Naive thymus-derived CD4-positive, alpha-beta T cell (primary cell): ENCODE measurements at regions not wholly inside any gene's neighbourhood (a gene's known extent, or its start where the extent isn't known, plus 50 kb on each side); places are given as distances from the start of the nearest gene placed in this dataset.
"Not testable (repeated sequence)": the region's sequence is repeated elsewhere in the genome, so short reads cannot be mapped to it uniquely, and the experiment has no call there.

Source experiments
- ATAC-seq: fragments of 150-1000 bp; cut with Tn5 transposase; 2 replicates; pipeline ENCODE4 v1.10.0; 2021; ENCODE audit warnings: mild to moderate bottlenecking, moderate library complexity
- CTCF ChIA-PET: fragments of 350-600 bp; sonication (Branson Sonifier 250); formaldehyde crosslinking; loops from one replicate; lab custom pipeline; 2021; ENCODE audit warnings: antibody characterized with exemption; lab: Charles Lee
- POLR2A ChIA-PET: fragments of 350-600 bp; sonication (Branson Sonifier 250); formaldehyde crosslinking; loops from one replicate; lab custom pipeline; 2021; ENCODE audit warnings: antibody characterized with exemption, inconsistent platforms; lab: Charles Lee
- DNase-seq, 9 donors: peaks; one replicate each; pipeline versions ENCODE4 v3.0.0 to v3.0.0-alpha.2; 2020 to 2022; ENCODE audit warnings: mixed read lengths in 1 of 9
- H3K27ac ChIP-seq: one replicate; pipeline ENCODE4 v1.7.0; 2013; ENCODE audit warnings: mild to moderate bottlenecking, low read depth, low read length, moderate library complexity
- H3K27me3 ChIP-seq, 2 donors: one replicate each; pipeline ENCODE4 v1.7.0; 2013; ENCODE audit warnings: low read length in 2 of 2, mild to moderate bottlenecking in 2 of 2, moderate library complexity in 2 of 2; ENCODE audit not compliant: control insufficient read depth in 2 of 2, insufficient read depth in 2 of 2
- H3K36me3 ChIP-seq, 3 experiments: 1 replicate in 2 of 3; 2 replicates in 1 of 3; pipeline ENCODE4 v1.7.0; 2013; ENCODE audit warnings: low read length in 3 of 3, mild to moderate bottlenecking in 3 of 3, moderate library complexity in 1 of 3; ENCODE audit not compliant: insufficient read depth in 3 of 3, control insufficient read depth in 2 of 3
- H3K4me1 ChIP-seq, 2 donors: one replicate each; pipeline ENCODE4 v1.7.0; 2013; ENCODE audit warnings: low read length in 2 of 2, mild to moderate bottlenecking in 2 of 2, moderate library complexity in 1 of 2; ENCODE audit not compliant: control insufficient read depth in 2 of 2, insufficient read depth in 2 of 2
- H3K4me3 ChIP-seq: 2 replicates; pipeline ENCODE4 v1.7.0; 2013; ENCODE audit warnings: mild to moderate bottlenecking, low read length
- H3K9me3 ChIP-seq, 3 experiments: 1 replicate in 2 of 3; 2 replicates in 1 of 3; pipeline ENCODE4 v1.7.0; 2013; ENCODE audit warnings: low read length in 3 of 3; ENCODE audit not compliant: control insufficient read depth in 2 of 3
- H3K27ac Mint-ChIP-seq, 9 donors: one replicate each; pipeline ENCODE4 v1.8.0; 2020 to 2022; ENCODE audit warnings: mixed read lengths in 9 of 9, mild to moderate bottlenecking in 8 of 9, moderate library complexity in 5 of 9, inconsistent platforms in 2 of 9
- H3K27me3 Mint-ChIP-seq, 5 donors: one replicate each; pipeline ENCODE4 v1.8.0; 2021 to 2022; ENCODE audit warnings: mixed read lengths in 5 of 5, mild to moderate bottlenecking in 1 of 5
- H3K36me3 Mint-ChIP-seq, 5 donors: one replicate each; pipeline ENCODE4 v1.8.0; 2020 to 2022; ENCODE audit warnings: mixed read lengths in 5 of 5, mild to moderate bottlenecking in 3 of 5, inconsistent platforms in 1 of 5
- H3K4me1 Mint-ChIP-seq, 7 donors: one replicate each; pipeline ENCODE4 v1.8.0; 2020 to 2022; ENCODE audit warnings: mixed read lengths in 7 of 7, mild to moderate bottlenecking in 3 of 7, inconsistent platforms in 1 of 7
- H3K4me3 Mint-ChIP-seq, 10 donors: one replicate each; pipeline ENCODE4 v1.8.0; 2020 to 2022; ENCODE audit warnings: mild to moderate bottlenecking in 10 of 10, mixed read lengths in 10 of 10, moderate library complexity in 6 of 10, inconsistent platforms in 2 of 10
- H3K9me3 Mint-ChIP-seq, 11 donors: one replicate each; pipeline ENCODE4 v1.8.0; 2020 to 2022; ENCODE audit warnings: mixed read lengths in 11 of 11, mild to moderate bottlenecking in 4 of 11, inconsistent platforms in 1 of 11, moderate library complexity in 1 of 11
- intact Hi-C, 2 donors: fragments of 100-400 bp; cut with micrococcal nuclease; formaldehyde crosslinking; loops; one replicate each; pipeline ENCODE4 v1.15.1; 2023

DNA sequence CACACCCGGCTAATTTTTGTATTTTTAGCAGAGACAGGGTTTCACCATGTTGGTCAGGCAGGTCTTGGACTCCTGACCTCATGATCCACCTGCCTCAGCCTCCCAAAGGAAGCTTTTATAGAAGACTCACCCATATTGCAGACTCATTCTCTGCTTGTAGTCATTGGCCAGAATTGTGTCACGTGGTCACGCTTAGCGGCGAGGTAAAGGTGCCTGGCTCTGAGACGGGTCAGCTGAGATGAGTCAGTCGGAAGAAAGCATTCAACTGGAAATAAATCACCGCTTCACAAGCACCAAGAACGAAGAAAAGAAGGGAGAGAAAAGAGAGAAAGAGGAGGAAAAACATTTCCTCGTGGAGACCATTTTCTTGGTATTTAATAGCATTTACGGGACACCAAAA is 218.8 kb upstream of the NOCT start:
- Histone ChIP-seq H3K27ac (no peak overlapping the region), H3K9me3 (no peaks in the 10 kb centered on the region), H3K4me1 (no peaks in the 10 kb centered on the region), H3K36me3 (no peaks in the 10 kb centered on the region), H3K27me3 (no peaks in the 10 kb centered on the region), H3K4me3 (no peak overlapping the region)
- ATAC-seq (no peak), DNase-seq (no peak)
- intact Hi-C loops, result no loop called here
- peaks cover 0 to 6% (median 1%) of the 10 kb centered on the region in 11 donors for H3K9me3 Mint-ChIP-seq
- H3K27ac Mint-ChIP-seq, result no peak overlapping the region
- no peak overlapping the region for H3K4me3 Mint-ChIP-seq
- peaks cover 2 to 30% (median 16%) of the 10 kb centered on the region in 5 donors for H3K27me3 Mint-ChIP-seq
- no peaks in the 10 kb centered on the region for H3K36me3 Mint-ChIP-seq
- ChIA-PET POLR2A (no interaction called here), CTCF (no interaction called here)
- peaks cover 0 to 2% (median 0%) of the 10 kb centered on the region in 7 donors for H3K4me1 Mint-ChIP-seq

DNA sequence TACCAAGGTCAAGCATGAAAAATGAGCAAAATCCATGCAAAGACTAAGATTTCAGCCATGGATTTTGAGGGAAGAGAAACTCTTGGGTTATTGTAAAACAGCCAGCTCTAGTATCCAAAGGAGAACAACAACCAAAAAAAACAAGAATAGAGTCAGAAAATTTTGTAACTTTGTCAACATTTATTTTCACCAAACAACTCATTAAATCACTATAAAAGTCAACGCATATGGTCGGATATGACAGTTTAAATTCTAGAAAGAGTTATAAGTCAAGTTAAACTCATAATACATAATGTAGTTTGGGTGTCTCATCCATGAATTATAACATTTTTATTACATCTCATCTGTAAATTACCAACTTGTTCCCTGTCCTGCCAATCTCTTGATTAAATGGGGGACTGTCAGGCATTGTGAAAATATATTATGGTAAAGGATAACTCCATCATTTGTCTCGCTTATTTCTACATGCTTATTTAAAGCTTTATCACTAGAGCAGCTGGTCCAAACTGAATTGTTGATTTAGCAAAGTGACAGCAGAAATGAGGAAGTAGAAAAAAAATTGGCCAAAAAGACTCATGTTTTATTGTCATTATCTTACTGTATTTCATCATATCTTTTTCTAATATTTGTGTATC is 224.8 kb upstream of the NOCT start:
- ChIA-PET CTCF (no interaction called here), POLR2A (no interaction called here)
- H3K27ac Mint-ChIP-seq, result no peak overlapping the region
- Histone ChIP-seq H3K4me3 (no peak overlapping the region), H3K4me1 (no peaks in the 10 kb centered on the region), H3K27ac (no peak overlapping the region), H3K9me3 (no peaks in the 10 kb centered on the region), H3K27me3 (no peaks in the 10 kb centered on the region), H3K36me3 (no peaks in the 10 kb centered on the region)
- intact Hi-C loops, result no loop called here
- peaks cover 0 to 5% (median 0%) of the 10 kb centered on the region in 11 donors for H3K9me3 Mint-ChIP-seq
- DNase-seq (no peak), ATAC-seq (no peak)
- H3K4me1 Mint-ChIP-seq, result no peaks in the 10 kb centered on the region
- no peaks in the 10 kb centered on the region for H3K36me3 Mint-ChIP-seq
- no peak overlapping the region for H3K4me3 Mint-ChIP-seq
- H3K27me3 Mint-ChIP-seq, result peaks cover 0 to 26% (median 2%) of the 10 kb centered on the region in 5 donors

DNA sequence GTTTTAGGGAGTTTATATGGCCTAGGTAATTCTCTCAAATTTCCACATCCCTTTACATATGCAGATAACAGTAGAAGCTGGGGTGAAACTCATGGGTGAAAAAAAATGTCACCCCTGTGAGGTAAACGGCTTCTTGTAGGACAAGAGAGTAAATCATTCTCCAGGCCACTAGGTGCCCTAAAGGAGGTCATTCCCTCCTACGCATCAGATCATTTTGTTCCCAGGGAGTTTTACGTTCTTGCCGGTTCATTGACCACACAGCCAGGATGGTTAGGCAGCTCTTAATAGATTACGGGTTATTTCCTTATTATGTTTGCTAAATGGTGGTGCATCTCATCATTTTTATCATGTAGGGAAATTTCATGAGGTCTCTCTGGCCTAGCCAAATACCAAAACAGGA is 225.8 kb upstream of the NOCT start:
- CTCF ChIA-PET, result no interaction called here

DNA sequence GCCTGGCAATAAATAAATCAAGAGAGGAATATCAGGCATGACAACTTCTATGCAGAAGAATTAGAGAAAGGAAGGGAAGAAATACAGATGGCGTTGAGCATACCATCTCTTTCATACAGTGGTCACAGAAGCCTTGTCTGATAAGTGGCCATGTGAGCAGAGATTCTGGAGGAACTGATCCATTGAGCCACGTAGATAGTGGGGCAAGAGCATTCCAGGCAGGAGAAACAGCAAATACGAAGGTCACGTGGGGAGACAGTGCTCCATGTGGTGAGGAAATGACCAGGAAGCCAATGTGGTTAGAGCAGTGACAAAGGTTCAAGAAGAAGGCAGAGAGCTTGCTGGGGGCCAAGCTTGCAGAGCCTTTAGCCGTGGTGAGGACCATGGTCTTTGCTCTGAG is 226.7 kb upstream of the NOCT start:
- H3K4me1 ChIP-seq, result no peaks in the 10 kb centered on the region
- no peak overlapping the region for H3K4me3 ChIP-seq
- DNase-seq, result no peak
- CTCF ChIA-PET, result no interaction called here
- Mint-ChIP-seq H3K36me3 (no peaks in the 10 kb centered on the region), H3K27me3 (peaks cover 0 to 34% (median 0%) of the 10 kb centered on the region in 5 donors), H3K27ac (no peak overlapping the region), H3K4me3 (no peak overlapping the region), H3K9me3 (peaks cover 0 to 9% (median 0%) of the 10 kb centered on the region in 11 donors), H3K4me1 (no peaks in the 10 kb centered on the region)
- intact Hi-C loops, result no loop called here
- ATAC-seq, result no peak
- POLR2A ChIA-PET, result no interaction called here
- H3K27ac ChIP-seq, result no peak overlapping the region
- H3K36me3 ChIP-seq, result no peaks in the 10 kb centered on the region
- no peaks in the 10 kb centered on the region for H3K9me3 ChIP-seq
- no peaks in the 10 kb centered on the region for H3K27me3 ChIP-seq

More for the DNA sequence above, 225.8 kb upstream of the NOCT start:
- ATAC-seq (no peak), DNase-seq (no peak)
- Mint-ChIP-seq H3K4me3 (no peak overlapping the region), H3K4me1 (no peaks in the 10 kb centered on the region), H3K27me3 (peaks cover 0 to 28% (median 0%) of the 10 kb centered on the region in 5 donors), H3K9me3 (peaks cover 0 to 5% (median 0%) of the 10 kb centered on the region in 11 donors), H3K36me3 (no peaks in the 10 kb centered on the region), H3K27ac (no peak overlapping the region)
- Histone ChIP-seq H3K4me3 (no peak overlapping the region), H3K36me3 (no peaks in the 10 kb centered on the region), H3K27me3 (no peaks in the 10 kb centered on the region), H3K9me3 (no peaks in the 10 kb centered on the region), H3K4me1 (no peaks in the 10 kb centered on the region), H3K27ac (no peak overlapping the region)
- POLR2A ChIA-PET, result no interaction called here
- intact Hi-C loops, result no loop called here

GRCh38 chr4:138788267-138788790 is 227.3 kb upstream of the NOCT start:
- H3K4me3 Mint-ChIP-seq, result no peak overlapping the region
- Histone ChIP-seq H3K27me3 (no peaks in the 10 kb centered on the region), H3K27ac (no peak overlapping the region), H3K4me1 (no peaks in the 10 kb centered on the region), H3K36me3 (no peaks in the 10 kb centered on the region), H3K4me3 (no peak overlapping the region), H3K9me3 (no peaks in the 10 kb centered on the region)
- no peak for DNase-seq
- no peak for ATAC-seq
- ChIA-PET POLR2A (no interaction called here), CTCF (no interaction called here)
- no peaks in the 10 kb centered on the region for H3K36me3 Mint-ChIP-seq
- intact Hi-C loops, result no loop called here
- H3K4me1 Mint-ChIP-seq, result no peaks in the 10 kb centered on the region
- peaks cover 0 to 31% (median 2%) of the 10 kb centered on the region in 5 donors for H3K27me3 Mint-ChIP-seq
- H3K9me3 Mint-ChIP-seq, result peaks cover 0 to 8% (median 0%) of the 10 kb centered on the region in 11 donors
- no peak overlapping the region for H3K27ac Mint-ChIP-seq

GRCh38 chr4:138779761-138780160 is 235.8 kb upstream of the NOCT start:
- Mint-ChIP-seq H3K9me3 (peaks cover 0 to 18% (median 8%) of the 10 kb centered on the region in 11 donors), H3K27me3 (peaks cover 0 to 14% (median 5%) of the 10 kb centered on the region in 5 donors)
- H3K36me3 ChIP-seq, H3K4me1 ChIP-seq, CTCF ChIA-PET, H3K27ac ChIP-seq, H3K4me1 Mint-ChIP-seq, H3K27me3 ChIP-seq, H3K27ac Mint-ChIP-seq, ATAC-seq, DNase-seq, POLR2A ChIA-PET, H3K9me3 ChIP-seq, H3K4me3 ChIP-seq, H3K4me3 Mint-ChIP-seq, intact Hi-C loops, H3K36me3 Mint-ChIP-seq: not testable (repeated sequence)

DNA sequence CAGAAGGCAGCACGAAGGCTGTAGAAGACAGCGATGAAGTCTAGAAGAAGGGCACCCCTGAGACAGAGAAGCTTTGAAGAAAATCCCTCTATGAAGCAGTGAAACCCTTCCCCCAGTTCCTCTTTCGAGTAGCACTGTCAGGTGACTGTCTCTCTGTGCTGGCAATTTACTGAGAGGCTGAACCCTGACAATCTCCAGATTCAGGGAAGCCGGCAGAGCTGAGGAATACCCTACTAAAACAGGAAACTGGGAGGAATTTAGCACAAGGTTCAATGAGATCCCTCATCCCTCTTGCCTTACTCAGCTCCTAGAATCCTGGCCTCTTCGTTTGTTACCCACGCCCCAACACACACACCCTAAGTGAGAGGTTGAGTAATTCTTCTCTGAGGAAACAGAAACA is 239.7 kb upstream of the NOCT start:
- no peak overlapping the region for H3K4me3 ChIP-seq
- H3K27ac ChIP-seq, result no peak overlapping the region
- CTCF ChIA-PET, result no interaction called here
- Mint-ChIP-seq H3K4me3 (no peak overlapping the region), H3K4me1 (no peaks in the 10 kb centered on the region), H3K36me3 (no peaks in the 10 kb centered on the region), H3K27me3 (peaks cover 0 to 6% (median 0%) of the 10 kb centered on the region in 5 donors), H3K9me3 (peaks cover 0 to 6% (median 0%) of the 10 kb centered on the region in 11 donors), H3K27ac (no peak overlapping the region)
- POLR2A ChIA-PET, result no interaction called here
- intact Hi-C loops, result no loop called here
- ATAC-seq (peak; percentile 36), DNase-seq (no peak)
- H3K27me3 ChIP-seq, result no peaks in the 10 kb centered on the region
- no peaks in the 10 kb centered on the region for H3K36me3 ChIP-seq
- H3K9me3 ChIP-seq, result no peaks in the 10 kb centered on the region
- H3K4me1 ChIP-seq, result no peaks in the 10 kb centered on the region
